GM19351 (cell line): ENCODE measurements at regions not wholly inside any gene's neighbourhood (a gene's known extent, or its start where the extent isn't known, plus 50 kb on each side); places are given as distances from the start of the nearest gene placed in this dataset.

Experiments
- ATAC-seq: cut with Tn5 transposase; IDR thresholded peaks from one replicate; pipeline ENCODE4 v1.9.1; 2021; ENCODE audit warnings: mild to moderate bottlenecking, moderate library complexity; ENCODE audit not compliant: unreplicated experiment

DNA sequence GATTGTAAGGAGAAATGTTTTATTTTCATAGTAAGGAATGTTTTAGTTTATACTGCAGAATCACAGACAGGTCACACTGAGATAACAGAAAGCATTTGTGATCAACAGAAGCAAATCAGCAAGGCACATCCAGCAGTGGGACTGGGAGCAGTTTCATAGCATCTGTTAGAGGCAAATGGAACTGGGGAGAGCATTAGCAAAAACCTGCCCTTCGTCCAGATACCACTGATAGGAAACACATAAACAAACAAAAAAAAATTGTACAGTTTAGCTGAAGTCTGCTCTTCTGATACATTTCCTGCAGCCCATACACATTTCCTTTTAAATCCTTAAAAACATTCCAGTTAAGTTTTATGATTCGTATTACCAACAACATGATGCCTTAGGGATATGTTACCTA, 374.3 kb downstream of the PCDH7 start:
- no peak for ATAC-seq

DNA sequence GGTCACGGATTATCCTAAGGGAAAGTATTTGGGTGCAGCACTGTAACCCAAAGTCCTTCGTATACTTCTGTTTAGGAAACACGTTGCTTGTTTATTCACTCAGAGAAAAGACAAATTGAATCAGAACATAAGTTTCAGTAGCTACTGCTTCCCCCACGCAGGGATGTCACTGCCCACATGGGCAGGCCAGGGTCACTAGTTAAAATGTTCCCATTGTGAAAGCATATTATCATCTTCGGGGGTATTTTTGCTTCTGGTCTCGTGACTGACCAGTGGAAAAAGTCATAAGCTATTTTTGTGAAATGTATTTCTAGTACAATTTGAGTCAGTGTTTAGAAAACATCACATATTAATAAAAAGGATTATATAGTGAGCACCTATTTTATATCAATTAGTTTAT, 377.8 kb downstream of the PCDH7 start:
- no peak for ATAC-seq

- ATAC-seq, result no peak
Measured at GRCh38 chr4:31100536-31100935, 380.4 kb downstream of the PCDH7 start.

- ATAC-seq, result no peak
Measured at GRCh38 chr4:31104043-31104442, 383.9 kb downstream of the PCDH7 start.

GRCh38 chr4:31104577-31104976, 384.4 kb downstream of the PCDH7 start:
- no peak for ATAC-seq

DNA sequence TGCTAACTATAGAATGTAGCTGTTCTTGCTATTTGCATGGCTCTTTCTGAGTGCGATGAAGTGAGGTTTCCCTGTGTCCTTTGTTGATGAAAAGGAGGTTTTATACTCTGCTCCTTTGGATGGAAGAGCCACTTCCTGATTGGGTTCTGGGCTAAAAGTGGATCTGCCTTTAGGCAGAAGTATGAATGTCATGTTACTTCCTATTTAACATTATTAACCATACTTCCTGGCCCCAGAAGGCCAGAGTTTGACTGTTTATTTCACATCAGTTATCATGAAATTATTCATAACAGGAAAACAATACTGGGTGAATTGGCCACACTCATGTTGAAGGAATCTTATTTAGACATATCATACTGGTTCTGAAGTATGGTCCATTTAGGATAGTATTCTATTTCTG, 386.2 kb downstream of the PCDH7 start:
- ATAC-seq, result no peak

GRCh38 chr4:31107362-31107761, 387.2 kb downstream of the PCDH7 start:
- ATAC-seq, result no peak

GRCh38 chr4:31108762-31109161, 388.6 kb downstream of the PCDH7 start:
- no peak for ATAC-seq

DNA sequence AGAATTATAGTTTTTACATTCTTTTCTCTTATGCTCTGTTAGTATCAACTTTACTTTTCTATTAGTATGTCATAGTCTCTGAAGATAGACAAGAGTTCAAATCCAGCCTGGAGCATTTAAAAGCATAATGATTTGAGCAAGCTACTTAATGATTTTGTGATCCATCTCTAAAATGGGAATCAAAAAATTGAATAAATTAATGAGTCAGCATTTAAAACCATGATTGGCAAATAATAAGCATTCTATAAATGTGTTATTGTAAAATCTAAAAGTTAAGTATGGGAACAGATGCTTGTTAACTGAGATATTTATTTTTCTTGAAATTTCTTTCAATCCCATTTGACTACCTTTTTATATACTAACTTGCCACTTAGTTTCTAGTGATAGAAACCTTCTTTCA, 391.6 kb downstream of the PCDH7 start:
- ATAC-seq, result no peak

DNA sequence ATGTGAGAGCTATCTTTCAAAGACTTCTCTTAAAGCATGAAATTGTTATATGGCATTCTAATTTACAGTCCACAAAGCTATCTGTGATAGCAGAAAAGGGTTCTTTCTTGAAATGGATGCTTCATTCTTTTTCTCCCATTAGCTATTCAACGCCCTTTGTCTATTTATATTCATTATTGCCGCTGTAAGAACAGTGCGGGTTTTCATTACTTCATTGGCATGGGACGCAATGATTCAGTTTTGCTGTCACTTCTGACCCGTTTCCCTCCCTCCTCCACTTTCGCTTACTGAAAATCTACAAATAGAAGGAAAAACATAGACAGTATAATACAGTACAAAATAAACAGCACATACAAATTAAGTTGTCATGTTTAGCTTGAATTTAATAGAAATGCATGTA, 394.6 kb downstream of the PCDH7 start:
- no peak for ATAC-seq

DNA sequence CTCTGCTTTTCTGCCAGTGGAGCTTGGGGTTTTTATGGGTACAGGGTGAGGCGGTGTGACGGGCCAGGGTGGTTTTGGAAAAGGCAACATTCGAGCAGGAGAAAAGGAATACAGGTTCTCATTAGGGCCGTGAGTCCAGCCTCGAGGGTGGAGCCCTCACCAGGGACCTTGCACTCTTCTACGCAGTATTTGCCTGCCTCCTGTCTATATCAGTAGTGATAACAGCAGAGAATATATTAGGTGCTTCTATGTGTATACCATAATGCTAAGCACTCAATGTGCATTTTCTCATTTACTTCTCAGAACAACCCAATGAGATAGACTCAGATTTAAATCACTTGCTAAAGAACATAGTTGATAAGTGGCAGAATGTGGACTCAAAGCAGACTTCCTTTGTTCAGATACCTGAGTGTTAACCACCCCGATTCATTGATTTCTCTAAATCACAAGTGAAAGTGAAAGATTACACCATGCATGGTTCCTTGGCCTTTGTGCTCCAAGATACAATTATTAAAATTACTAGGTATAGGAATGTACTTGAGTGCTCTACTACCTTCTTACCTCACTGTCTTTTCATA, 403.9 kb downstream of the PCDH7 start:
- ATAC-seq, result no peak

DNA sequence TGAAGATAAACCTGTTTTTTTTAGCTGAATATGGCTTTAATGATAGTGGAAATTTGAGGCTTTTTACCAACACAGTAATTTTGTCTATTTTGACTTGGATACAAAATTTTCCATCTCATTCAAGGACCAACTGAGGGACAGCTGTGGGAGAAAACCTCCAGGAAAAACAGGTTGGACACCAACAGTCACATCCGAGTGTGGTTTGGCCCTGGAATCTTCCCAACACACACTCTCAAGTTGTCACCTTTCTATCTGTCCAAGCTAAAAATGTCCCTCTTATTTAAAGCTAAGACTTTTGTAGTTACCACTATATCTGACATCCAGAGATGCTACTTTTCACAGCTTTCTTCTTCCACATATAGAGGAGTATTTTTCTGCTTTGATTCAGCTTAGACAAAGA, 404.9 kb downstream of the PCDH7 start:
- no peak for ATAC-seq

- no peak for ATAC-seq
Measured at GRCh38 chr4:31125496-31125895, 405.3 kb downstream of the PCDH7 start.

DNA sequence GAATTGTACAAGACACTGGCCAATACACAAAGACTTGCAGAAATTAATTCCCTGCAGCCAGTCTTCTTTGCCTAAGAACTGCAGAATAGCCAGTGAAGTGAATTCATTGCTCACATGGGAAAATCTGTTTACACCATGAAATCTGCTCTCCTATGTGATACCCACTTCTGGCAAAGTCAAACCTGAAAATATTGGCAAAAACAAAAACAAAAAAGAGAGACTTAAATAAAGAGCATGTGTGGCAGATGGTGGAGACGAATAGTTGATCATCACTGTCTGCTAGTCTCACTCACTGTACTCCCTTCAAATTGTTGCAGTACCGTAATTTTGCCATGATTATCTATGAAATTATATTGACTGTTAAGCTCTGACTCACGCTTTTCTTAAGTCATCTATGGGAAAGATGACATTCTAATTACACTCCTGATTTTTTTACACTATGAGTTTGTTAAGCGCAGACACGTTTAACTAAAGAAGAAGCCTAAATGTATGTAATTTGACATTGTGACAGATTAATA, 406.8 kb downstream of the PCDH7 start:
- no peak for ATAC-seq

GRCh38 chr4:31130930-31131329, 410.8 kb downstream of the PCDH7 start:
- ATAC-seq, result no peak

GRCh38 chr4:31134720-31135119, 414.6 kb downstream of the PCDH7 start:
- ATAC-seq, result no peak

GRCh38 chr4:31139767-31140166, 419.6 kb downstream of the PCDH7 start:
- ATAC-seq, result no peak

DNA sequence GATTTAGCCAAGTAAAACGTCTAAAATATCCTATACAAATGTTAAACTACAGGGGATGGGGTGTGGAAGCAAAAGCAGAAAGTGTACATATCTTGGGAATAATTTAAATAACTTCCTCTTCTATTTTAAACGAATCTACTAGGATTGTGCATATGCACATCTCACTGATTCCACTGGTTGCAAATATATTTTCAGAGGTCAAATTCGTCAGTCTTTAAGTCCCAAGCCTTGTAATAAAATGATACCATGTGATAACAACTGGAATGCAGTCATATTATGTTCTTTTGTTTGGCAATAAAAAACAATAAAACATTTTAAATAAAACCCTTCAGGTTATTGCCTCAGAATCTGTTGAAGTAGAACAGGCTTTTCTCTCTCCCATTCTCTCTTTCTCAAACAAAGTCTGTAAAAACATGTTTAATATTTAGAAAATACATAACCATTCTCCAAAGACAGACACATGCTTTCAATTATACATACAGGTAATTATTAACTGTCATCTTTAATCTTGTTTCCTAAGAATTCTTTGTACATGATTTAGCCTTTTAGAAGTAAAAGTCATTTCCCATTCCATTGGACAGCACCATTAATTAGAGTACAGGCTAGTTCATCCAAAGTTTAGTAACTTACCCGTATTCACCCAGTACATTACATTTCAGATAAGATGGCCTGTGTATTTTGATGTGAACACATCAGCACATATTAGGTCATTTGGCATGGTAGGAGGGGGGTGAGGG, 421.1 kb downstream of the PCDH7 start:
- ATAC-seq, result no peak

DNA sequence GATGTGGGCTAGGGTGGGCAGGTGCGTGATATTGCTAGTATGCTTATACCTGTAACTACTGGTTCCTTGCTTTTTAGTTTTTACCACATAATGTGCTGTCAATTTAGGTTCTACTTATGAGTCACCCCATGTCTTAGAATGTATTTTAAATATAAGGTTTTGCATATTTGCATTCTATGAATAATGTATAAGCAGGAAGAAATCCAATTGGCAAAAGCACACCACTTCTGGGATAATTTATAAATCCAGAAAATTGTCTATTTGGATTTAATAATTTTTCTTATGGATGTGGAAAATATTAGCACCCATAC, 421.6 kb downstream of the PCDH7 start:
- ATAC-seq, result no peak

DNA sequence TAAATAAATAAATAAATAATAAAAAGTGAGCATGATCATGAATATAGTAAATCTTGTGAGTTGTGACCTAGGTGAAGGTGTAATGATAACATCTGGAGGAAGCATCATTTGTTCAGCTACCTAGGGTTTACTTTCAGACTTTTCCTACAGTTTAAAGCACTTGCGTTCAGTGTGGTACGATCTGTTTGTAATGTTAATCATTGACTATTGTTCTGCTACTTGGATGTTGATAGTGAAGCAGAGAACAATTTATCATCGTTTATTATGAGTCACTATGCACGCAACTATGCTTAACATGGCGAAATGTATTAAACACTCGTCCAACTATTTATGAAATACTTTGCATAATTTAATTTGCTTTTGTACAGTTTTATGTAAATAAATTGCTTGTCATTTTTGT, 426.2 kb downstream of the PCDH7 start:
- no peak for ATAC-seq

- ATAC-seq, result no peak
Measured at GRCh38 chr4:31148990-31149389, 428.8 kb downstream of the PCDH7 start.

DNA sequence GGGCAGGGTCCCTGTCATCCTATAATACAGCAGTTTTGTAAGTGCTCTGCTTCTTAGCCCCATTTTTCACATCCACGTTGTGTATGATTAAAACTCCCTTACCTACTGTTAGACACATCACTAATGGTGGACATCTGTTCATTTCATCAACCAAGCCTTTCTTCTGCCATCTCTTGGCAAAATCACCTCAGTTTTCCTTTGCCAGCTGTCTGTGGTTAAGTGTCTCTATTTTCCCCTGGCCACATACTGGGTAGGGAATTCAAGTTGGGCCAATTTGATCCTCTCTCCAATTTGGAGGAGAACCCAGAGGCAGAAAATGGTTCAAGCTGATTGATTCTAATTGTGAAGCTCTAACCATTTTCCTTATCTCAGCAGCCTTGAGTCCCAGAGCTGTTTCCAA, 436.1 kb downstream of the PCDH7 start:
- ATAC-seq, result no peak

DNA sequence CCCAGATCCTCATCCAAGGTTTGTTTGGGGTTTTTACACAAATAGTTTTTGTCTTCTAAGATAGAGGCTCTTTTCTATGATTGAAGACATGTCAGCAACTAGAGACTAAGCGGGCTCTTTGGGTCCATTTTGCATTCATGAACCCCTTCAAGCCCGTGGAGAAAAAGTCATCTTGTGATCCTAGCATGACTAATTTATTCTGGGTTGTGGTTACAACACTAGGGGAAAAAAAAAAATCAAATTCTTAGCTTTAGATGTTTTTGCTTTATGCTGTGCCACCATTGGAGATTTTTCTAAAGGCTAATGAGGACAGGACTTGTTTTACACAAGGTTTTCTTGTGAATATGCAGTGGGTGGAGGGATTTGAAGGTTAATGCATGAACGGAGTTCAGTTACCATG, 440.0 kb downstream of the PCDH7 start:
- no peak for ATAC-seq
